Inferior parietal cortex (tissue), 1 donor: ENCODE measurements at regions not wholly inside any gene's neighbourhood (a gene's known extent, or its start where the extent isn't known, plus 50 kb on each side); places are given as distances from the start of the nearest gene placed in this dataset.
"Not testable (repeated sequence)": the region's sequence is repeated elsewhere in the genome, so short reads cannot be mapped to it uniquely, and the experiment has no call there.

Experiments
- DNase-seq: peaks from one replicate; pipeline ENCODE4 v3.0.0-alpha.2; 2016; ENCODE audit errors: extremely low spot score

DNA sequence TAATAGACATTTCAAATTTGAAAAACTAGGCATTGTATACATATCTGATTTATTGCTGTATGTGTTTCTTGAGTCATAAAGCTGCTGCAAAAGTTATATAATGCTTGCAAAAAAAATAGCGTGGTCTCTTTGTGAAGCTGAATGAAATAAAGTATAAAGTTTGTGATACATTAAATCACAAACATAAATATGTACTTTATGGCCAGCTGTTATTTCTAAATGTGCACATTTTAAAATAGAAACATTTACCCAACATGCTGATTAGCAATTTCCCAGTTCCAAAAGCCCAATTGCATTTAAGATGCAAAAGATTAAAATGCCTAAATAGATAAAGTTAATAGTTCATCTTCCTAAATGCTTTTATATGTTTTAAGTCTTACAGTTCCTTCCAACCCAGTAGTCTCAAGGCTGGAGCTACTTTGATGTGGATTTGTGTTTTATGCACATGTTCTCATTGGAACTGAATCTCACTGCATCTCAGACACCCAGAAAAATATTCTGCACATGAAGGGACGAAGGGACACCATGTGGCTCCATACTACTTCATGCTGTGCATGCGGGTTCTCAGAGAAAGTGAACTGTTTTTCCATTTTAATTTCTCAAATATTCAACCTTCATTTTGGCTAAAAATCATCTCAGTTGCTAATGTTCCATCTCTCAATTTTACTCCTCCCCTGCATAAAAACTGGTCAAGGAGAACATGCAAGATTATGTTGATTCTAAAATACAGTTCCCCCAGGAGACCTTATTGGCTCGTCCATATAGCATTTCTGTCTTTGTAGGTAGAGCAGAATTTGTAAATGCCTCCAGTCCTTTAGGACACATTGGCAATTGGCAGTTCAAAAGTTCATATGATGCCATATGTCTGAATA is 304.6 kb downstream of the MTX2 start:
- no peak for DNase-seq

DNA sequence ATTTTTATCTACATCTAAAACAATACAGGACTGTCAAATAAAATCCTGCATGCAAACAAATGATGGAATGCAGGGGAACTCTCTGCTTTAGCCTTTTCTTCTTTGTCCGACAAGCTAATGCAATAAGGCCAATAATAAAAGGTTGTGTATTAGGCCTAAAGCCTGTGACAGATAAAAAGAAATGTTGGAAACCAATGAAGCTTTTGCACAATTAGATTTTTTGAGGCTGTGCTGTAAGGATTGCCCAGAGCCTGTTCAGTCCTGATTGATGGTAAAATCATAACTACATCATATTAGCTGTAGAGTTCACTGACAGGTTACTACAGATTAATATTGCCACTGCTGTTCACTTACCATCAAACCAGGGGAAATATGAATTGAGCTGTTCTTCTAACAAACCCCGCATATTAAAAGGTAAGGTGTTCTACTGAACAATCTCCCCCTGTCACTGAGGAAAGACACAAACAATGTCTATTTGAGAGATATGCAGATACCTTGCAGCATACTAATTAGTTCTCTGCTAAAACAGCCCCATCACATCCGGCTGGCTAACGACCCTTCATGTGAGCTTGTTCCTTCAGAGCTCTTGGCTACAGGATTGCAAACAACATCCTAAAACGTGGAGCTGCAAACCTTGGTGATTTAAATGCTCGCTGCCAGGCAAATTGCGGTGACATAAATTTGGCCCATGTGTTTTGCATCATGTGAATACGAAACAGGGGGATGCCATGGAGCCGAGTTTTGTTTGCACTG is 305.4 kb downstream of the MTX2 start:
- DNase-seq: no peak

- no peak for DNase-seq
These were observed 306.0 kb downstream of the MTX2 start for GRCh38 chr2:176575237-176575744.

DNA sequence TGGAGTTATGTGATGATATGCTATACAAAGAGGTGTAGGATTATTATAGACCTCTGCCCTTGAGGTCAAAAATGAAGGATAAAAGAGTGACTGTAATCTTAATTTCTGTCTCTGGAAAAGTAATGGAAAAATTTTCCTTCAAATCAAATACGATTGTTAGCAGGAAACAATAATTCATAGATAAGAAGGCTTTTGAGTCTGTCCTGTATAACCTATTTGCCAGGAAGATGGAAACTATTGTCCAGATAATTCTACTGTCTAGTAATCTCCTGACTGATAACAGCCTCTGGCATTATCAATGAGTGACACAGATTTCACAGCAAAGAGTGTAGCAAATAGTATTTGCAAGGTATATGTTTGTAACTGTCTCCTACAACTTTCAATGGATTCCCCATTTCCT is 307.8 kb downstream of the MTX2 start:
- no peak for DNase-seq

GRCh38 chr2:176578292-176578691 is 309.1 kb downstream of the MTX2 start:
- not testable (repeated sequence) for DNase-seq

DNA sequence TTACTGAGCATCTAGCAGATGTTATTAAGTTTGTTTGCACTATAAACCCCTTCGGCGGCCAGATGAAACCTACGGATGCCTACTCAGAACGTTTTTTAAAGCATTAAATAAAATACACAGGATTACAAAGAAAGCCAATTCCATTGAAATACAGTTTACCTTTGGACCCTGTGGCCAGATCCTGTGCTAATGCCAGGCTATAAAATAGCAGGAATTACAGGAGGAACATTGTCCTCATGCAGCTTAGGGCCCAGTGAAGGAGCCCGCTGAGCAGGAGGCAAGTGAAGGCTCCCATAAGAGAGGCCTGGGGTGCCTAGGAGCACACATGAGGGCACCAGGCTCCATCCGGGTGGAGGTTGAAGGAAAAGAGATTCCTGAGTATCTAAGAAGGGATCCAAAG is 310.4 kb downstream of the MTX2 start:
- no peak for DNase-seq

DNA sequence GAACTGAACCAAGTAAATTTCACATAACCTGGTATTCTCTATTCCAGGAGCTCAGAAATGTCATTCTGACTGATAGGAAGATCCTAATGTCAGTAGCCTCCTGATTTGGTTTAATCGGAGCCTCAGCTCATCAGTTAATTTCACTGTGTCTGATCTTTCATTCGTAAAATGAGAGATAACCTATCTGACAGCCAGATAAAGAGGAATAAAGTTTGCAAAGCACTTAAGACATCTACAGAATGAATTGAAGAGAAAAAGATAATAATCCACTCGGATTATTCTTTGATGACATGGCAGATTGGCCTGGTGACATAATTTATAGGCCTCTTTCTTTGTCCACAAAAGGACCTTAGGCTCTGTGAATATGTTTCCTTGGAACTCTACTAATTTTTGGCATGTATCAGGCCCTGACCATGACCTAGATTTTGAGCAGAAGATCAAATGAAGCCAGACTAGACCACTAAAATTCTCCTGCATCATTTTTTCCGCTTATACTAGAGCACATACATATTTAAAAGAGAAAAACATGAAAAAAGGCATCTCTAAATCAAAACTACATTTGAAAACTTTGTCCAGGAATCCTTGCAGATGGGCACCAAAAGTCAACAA is 312.4 kb downstream of the MTX2 start:
- DNase-seq: no peak

GRCh38 chr2:176582176-176582575 is 312.9 kb downstream of the MTX2 start:
- no peak for DNase-seq

DNA sequence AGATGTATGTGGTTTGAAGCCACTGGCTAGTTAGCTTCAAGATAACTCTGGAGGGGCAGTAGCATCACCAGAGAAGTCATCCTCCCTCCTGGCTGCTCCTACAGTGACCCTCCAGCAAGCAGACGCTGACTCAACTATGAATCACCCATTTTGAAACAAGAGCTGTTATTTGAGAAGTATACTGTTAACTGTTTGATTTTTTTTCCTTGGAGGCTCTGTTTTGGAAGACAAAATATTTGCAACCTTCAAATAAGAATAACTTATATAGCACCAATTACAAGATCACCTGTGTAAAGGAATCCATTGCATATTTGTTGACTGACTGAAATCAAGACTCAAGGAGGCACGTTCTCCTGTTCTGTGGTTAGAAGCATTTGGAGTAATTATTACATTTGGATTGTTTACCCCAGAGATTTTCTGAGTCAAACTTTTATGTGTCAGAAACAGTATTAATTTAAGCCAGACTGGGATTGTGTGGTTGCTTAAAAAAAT is 313.8 kb downstream of the MTX2 start:
- DNase-seq: no peak

GRCh38 chr2:176583607-176584006 is 314.4 kb downstream of the MTX2 start:
- DNase-seq: no peak

DNA sequence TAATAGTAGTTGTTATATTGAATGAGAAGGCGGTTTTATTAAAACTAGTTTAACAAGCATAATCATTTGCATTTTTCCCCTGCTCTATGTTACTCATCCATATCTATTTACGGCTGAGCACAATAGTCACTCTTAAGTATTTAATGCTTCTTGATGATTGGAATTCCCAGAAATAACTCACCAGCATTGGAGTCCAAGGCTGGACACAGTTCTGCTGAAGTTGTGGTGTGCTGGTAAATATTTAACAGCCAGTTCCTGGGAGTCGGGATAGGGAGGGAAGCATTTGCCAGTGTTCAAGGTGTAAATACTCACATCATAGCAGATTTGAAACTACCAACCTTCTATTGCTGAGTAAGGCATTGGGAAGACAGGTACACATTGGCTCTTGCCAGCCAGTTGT is 315.1 kb downstream of the MTX2 start:
- DNase-seq: no peak

- DNase-seq: no peak
These were observed 316.0 kb downstream of the MTX2 start for GRCh38 chr2:176585291-176585690.

- DNase-seq: no peak
These were observed 316.5 kb downstream of the MTX2 start for GRCh38 chr2:176585791-176586190.

DNA sequence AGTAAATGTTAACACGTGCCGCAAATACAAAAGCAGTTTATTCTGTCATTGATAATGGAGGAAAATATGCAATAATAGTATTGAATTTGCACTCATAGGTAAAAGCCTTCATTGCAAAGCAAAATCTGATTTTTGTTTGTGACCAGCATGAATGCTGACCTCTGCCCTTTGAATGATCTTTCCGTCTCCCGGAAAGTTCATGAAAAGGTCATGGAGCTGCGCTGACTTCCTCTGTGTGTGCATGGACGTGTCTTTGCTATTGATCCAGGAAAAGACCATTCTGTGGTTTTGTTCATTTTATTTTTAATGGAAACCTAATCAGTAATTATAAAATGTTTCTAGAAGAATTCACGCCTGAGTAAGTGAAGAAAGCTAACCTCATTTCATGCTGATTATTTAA is 320.0 kb downstream of the MTX2 start:
- DNase-seq: no peak

DNA sequence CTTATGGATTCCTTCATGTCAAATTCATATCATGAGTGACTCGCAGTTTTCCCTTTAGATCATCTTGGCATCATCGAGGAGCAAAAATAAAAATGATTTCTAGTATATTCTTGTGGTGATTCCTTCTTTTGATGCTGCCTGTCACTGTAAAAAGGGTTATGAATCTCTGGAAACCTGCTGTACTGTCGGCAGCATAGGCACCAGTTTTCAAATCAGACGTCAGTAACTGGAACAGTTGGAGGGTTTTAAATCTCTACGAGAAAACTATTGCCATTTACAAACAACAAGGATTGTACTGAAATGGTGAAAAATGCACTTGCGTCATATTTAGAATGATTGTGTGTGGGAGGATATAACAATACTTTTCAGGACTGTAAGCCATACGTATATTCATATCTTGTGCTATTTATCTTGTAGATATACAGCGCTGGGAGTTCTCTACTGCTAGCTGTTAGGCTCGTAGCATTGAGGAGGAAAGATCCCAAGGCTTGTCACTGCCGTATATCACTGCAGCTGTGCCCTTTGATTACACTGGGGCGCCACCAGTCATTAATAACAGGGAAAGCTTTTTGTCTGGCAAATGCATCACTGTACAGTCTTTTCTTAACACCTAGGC is 320.7 kb downstream of the MTX2 start:
- no peak for DNase-seq

GRCh38 chr2:176592216-176592615 is 323.0 kb downstream of the MTX2 start:
- DNase-seq: no peak

DNA sequence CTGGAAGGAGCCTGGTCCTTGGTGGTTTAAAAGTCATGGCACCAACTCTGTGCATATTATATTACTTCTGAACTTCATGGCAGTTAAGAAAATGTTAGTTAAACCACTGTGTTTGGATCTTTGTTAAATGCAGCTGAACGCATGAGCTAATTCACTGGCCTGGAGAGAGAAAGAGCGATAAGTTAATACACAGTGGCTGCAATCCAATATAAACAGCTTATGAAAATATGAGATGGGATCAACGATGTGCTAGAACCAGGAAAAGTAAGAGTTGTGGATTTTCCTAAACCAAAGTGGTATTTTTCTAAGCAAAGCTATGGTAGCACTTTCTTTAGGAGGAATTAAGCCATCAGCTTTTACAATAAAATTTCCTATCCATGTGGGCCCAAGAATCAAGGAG is 326.7 kb downstream of the MTX2 start:
- DNase-seq: no peak

- no peak for DNase-seq
These were observed 328.7 kb downstream of the MTX2 start for GRCh38 chr2:176597916-176598315.

- no peak for DNase-seq
These were observed 329.1 kb downstream of the MTX2 start for GRCh38 chr2:176598351-176598750.

- no peak for DNase-seq
These were observed 330.7 kb downstream of the MTX2 start for GRCh38 chr2:176599796-176600485.

DNA sequence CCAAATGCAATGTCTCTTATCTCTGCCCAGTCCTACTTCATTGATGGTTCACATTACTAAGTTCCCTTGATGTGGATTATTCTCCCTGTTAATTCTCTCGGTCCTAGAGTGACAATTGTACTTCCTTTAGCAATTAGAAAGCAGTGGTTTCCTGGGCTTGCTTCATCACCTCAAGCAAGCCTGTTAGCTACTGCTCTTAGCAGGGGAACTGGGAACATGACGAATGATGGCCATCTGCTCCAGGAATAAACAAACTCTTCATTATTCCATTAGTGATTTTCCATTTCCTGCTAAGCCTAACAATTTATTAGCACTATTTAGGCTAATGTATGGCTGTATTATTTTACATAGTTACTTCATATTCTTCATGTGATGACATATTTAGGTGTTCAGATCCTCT is 331.8 kb downstream of the MTX2 start:
- no peak for DNase-seq
